ENCODE measurements at regions not wholly inside any gene's neighbourhood (a gene's known extent, or its start where the extent isn't known, plus 50 kb on each side); places are given as distances from the start of the nearest gene placed in this dataset.

GRCh38 chr14:61167642-61168041 lies 113.5 kb downstream of the TMEM30B start:
- WGBS (ENCODE audit: insufficient coverage): 80% methylated on average over 1 of the region's 1 CpG
- Histone ChIP-seq H3K27ac (ENCODE audit: low read length) (no peak overlapping the region), H3K9me3 (no peaks in the 10 kb centered on the region), H3K4me1 (ENCODE audit: control insufficient read depth in 1 of 2, extremely low read depth in 1 of 2, insufficient read depth in 2 of 2, low read length in 2 of 2) (no peaks in the 10 kb centered on the region), H3K36me3 (ENCODE audit: control insufficient read depth in 2 of 2, extremely low read depth in 1 of 2, insufficient read depth in 1 of 2, low read length in 1 of 2) (no peaks in the 10 kb centered on the region), H3K27me3 (replicated peaks in 1 of 2; ENCODE audit: control insufficient read depth in 2 of 2, extremely low read depth in 1 of 2, insufficient read depth in 2 of 2, low read length in 1 of 2) (peaks cover 0 to 2% of the 10 kb centered on the region in 2 experiments), H3K4me3 (ENCODE audit: control insufficient read depth in 1 of 2, extremely low read depth in 1 of 2, low read length in 1 of 2) (no peak overlapping the region)
- ATAC-seq (replicated peaks in 1 of 4) (no peak), DNase-seq (no peak)
- peaks cover 4 to 6% (median 6%) of the 10 kb centered on the region in 3 donors for H3K9me3 Mint-ChIP-seq
- H3K36me3 Mint-ChIP-seq: no peaks in the 10 kb centered on the region
- no peaks in the 10 kb centered on the region for H3K4me1 Mint-ChIP-seq
- no peak overlapping the region for H3K4me3 Mint-ChIP-seq
- H3K27ac Mint-ChIP-seq: no peak overlapping the region
- peaks cover 11 to 14% of the 10 kb centered on the region in 2 donors for H3K27me3 Mint-ChIP-seq
- ChIA-PET POLR2A (no interaction called here), CTCF (interaction anchor here in 1 of 2 donors (0.5 kb wide), 1 partner anchor 17 kb away, joined by 3 read pairs; no protein-coding TSS in a partner anchor)

GRCh38 chr14:61160798-61161197 lies 120.3 kb downstream of the TMEM30B start:
- DNase-seq (no peak), ATAC-seq (replicated peaks in 1 of 4) (no peak)
- POLR2A ChIA-PET: no interaction called here
- Histone ChIP-seq H3K9me3 (no peaks in the 10 kb centered on the region), H3K4me1 (ENCODE audit: control insufficient read depth in 1 of 2, extremely low read depth in 1 of 2, insufficient read depth in 2 of 2, low read length in 2 of 2) (no peaks in the 10 kb centered on the region), H3K27me3 (replicated peaks in 1 of 2; ENCODE audit: control insufficient read depth in 2 of 2, extremely low read depth in 1 of 2, insufficient read depth in 2 of 2, low read length in 1 of 2) (peaks cover 0 to 2% of the 10 kb centered on the region in 2 experiments), H3K27ac (ENCODE audit: low read length) (no peak overlapping the region), H3K4me3 (ENCODE audit: control insufficient read depth in 1 of 2, extremely low read depth in 1 of 2, low read length in 1 of 2) (no peak overlapping the region), H3K36me3 (ENCODE audit: control insufficient read depth in 2 of 2, extremely low read depth in 1 of 2, insufficient read depth in 1 of 2, low read length in 1 of 2) (no peaks in the 10 kb centered on the region)
- H3K27ac Mint-ChIP-seq: no peak overlapping the region
- H3K4me3 Mint-ChIP-seq: no peak overlapping the region
- H3K27me3 Mint-ChIP-seq: peaks cover 24 to 27% of the 10 kb centered on the region in 2 donors
- WGBS (ENCODE audit: insufficient coverage): 86% methylated on average over 1 of the region's 2 CpGs
- no peaks in the 10 kb centered on the region for H3K36me3 Mint-ChIP-seq
- H3K9me3 Mint-ChIP-seq: peaks cover 3 to 6% (median 4%) of the 10 kb centered on the region in 3 donors
- CTCF ChIA-PET: interaction anchor here in 1 of 2 donors (0.6 kb wide), 1 partner anchor 381 kb away, joined by 7 read pairs; no protein-coding TSS in a partner anchor
- H3K4me1 Mint-ChIP-seq: no peaks in the 10 kb centered on the region

GRCh38 chr14:61154641-61155040 lies 126.5 kb downstream of the TMEM30B start:
- POLR2A ChIA-PET: no interaction called here
- H3K36me3 Mint-ChIP-seq: peaks cover 3% of the 10 kb centered on the region

GRCh38 chr14:61153914-61154545 lies 127.1 kb downstream of the TMEM30B start:
- peaks cover 3% of the 10 kb centered on the region for H3K36me3 Mint-ChIP-seq
- peaks cover 0 to 8% of the 10 kb centered on the region in 2 experiments for H3K27me3 ChIP-seq (replicated peaks in 1 of 2; ENCODE audit: control insufficient read depth in 2 of 2, extremely low read depth in 1 of 2, insufficient read depth in 2 of 2, low read length in 1 of 2)
- peaks cover 13 to 26% of the 10 kb centered on the region in 2 donors for H3K27me3 Mint-ChIP-seq
- no peaks in the 10 kb centered on the region for H3K4me1 ChIP-seq (ENCODE audit: control insufficient read depth in 1 of 2, extremely low read depth in 1 of 2, insufficient read depth in 2 of 2, low read length in 2 of 2)
- no peak overlapping the region for H3K27ac ChIP-seq (ENCODE audit: low read length)
- no peak for ATAC-seq (replicated peaks in 1 of 4)
- no peaks in the 10 kb centered on the region for H3K9me3 Mint-ChIP-seq
- no peaks in the 10 kb centered on the region for H3K36me3 ChIP-seq (ENCODE audit: control insufficient read depth in 2 of 2, extremely low read depth in 1 of 2, insufficient read depth in 1 of 2, low read length in 1 of 2)
- H3K4me3 Mint-ChIP-seq: no peak overlapping the region
- POLR2A ChIA-PET: no interaction called here
- DNase-seq: no peak
- H3K9me3 ChIP-seq: no peaks in the 10 kb centered on the region
- CTCF ChIA-PET: interaction anchor here in 1 of 2 donors (0.6 kb wide), 1 partner anchor 528 kb away, joined by 7 read pairs; no protein-coding TSS in a partner anchor
- no peak overlapping the region for H3K27ac Mint-ChIP-seq
- WGBS (ENCODE audit: insufficient coverage): 51% methylated on average over 5 of the region's 8 CpGs
- no peak overlapping the region for H3K4me3 ChIP-seq (ENCODE audit: control insufficient read depth in 1 of 2, extremely low read depth in 1 of 2, low read length in 1 of 2)
- H3K4me1 Mint-ChIP-seq: no peaks in the 10 kb centered on the region

More at GRCh38 chr14:61154641-61155040, 126.5 kb downstream of the TMEM30B start:
- Histone ChIP-seq H3K27me3 (replicated peaks in 1 of 2; ENCODE audit: control insufficient read depth in 2 of 2, extremely low read depth in 1 of 2, insufficient read depth in 2 of 2, low read length in 1 of 2) (peaks cover 0 to 8% of the 10 kb centered on the region in 2 experiments), H3K36me3 (ENCODE audit: control insufficient read depth in 2 of 2, extremely low read depth in 1 of 2, insufficient read depth in 1 of 2, low read length in 1 of 2) (no peaks in the 10 kb centered on the region), H3K27ac (ENCODE audit: low read length) (no peak overlapping the region), H3K9me3 (no peaks in the 10 kb centered on the region), H3K4me3 (ENCODE audit: control insufficient read depth in 1 of 2, extremely low read depth in 1 of 2, low read length in 1 of 2) (no peak overlapping the region), H3K4me1 (ENCODE audit: control insufficient read depth in 1 of 2, extremely low read depth in 1 of 2, insufficient read depth in 2 of 2, low read length in 2 of 2) (no peaks in the 10 kb centered on the region)
- no CpG with 5 or more reads among the region's 2 CpGs for WGBS (ENCODE audit: insufficient coverage)
- no peak overlapping the region for H3K4me3 Mint-ChIP-seq
- ATAC-seq (replicated peaks in 1 of 4) (no peak), DNase-seq (no peak)
- peaks cover 13 to 26% of the 10 kb centered on the region in 2 donors for H3K27me3 Mint-ChIP-seq
- CTCF ChIA-PET: interaction anchor here in 1 of 2 donors (0.6 kb wide), 1 partner anchor 529 kb away, joined by 7 read pairs; no protein-coding TSS in a partner anchor
- H3K9me3 Mint-ChIP-seq: no peaks in the 10 kb centered on the region
- no peak overlapping the region for H3K27ac Mint-ChIP-seq
- H3K4me1 Mint-ChIP-seq: no peaks in the 10 kb centered on the region

- H3K36me3 Mint-ChIP-seq: peaks cover 3% of the 10 kb centered on the region
Measured at GRCh38 chr14:61153431-61153830, 127.7 kb downstream of the TMEM30B start.

GRCh38 chr14:61152851-61153364 lies 128.2 kb downstream of the TMEM30B start:
- Histone ChIP-seq H3K4me3 (ENCODE audit: control insufficient read depth in 1 of 2, extremely low read depth in 1 of 2, low read length in 1 of 2) (no peak overlapping the region), H3K9me3 (no peaks in the 10 kb centered on the region), H3K36me3 (ENCODE audit: control insufficient read depth in 2 of 2, extremely low read depth in 1 of 2, insufficient read depth in 1 of 2, low read length in 1 of 2) (no peaks in the 10 kb centered on the region), H3K4me1 (ENCODE audit: control insufficient read depth in 1 of 2, extremely low read depth in 1 of 2, insufficient read depth in 2 of 2, low read length in 2 of 2) (no peaks in the 10 kb centered on the region), H3K27me3 (replicated peaks in 1 of 2; ENCODE audit: control insufficient read depth in 2 of 2, extremely low read depth in 1 of 2, insufficient read depth in 2 of 2, low read length in 1 of 2) (peaks cover 0 to 10% of the 10 kb centered on the region in 2 experiments), H3K27ac (ENCODE audit: low read length) (no peak overlapping the region)
- H3K4me3 Mint-ChIP-seq: no peak overlapping the region
- peaks cover 15 to 26% of the 10 kb centered on the region in 2 donors for H3K27me3 Mint-ChIP-seq
- H3K27ac Mint-ChIP-seq: no peak overlapping the region
- POLR2A ChIA-PET: no interaction called here
- no peaks in the 10 kb centered on the region for H3K9me3 Mint-ChIP-seq
- CTCF ChIA-PET: no interaction called here
- no peak for DNase-seq
- no peak for ATAC-seq (replicated peaks in 1 of 4)
- 94% methylated on average over 2 of the region's 3 CpGs for WGBS (ENCODE audit: insufficient coverage)
- H3K4me1 Mint-ChIP-seq: no peaks in the 10 kb centered on the region
- peaks cover 3% of the 10 kb centered on the region for H3K36me3 Mint-ChIP-seq

More at GRCh38 chr14:61153431-61153830, 127.7 kb downstream of the TMEM30B start:
- H3K4me3 ChIP-seq (ENCODE audit: control insufficient read depth in 1 of 2, extremely low read depth in 1 of 2, low read length in 1 of 2): no peak overlapping the region
- no peaks in the 10 kb centered on the region for H3K4me1 ChIP-seq (ENCODE audit: control insufficient read depth in 1 of 2, extremely low read depth in 1 of 2, insufficient read depth in 2 of 2, low read length in 2 of 2)
- Mint-ChIP-seq H3K27me3 (peaks cover 15 to 26% of the 10 kb centered on the region in 2 donors), H3K4me1 (no peaks in the 10 kb centered on the region), H3K27ac (no peak overlapping the region), H3K4me3 (no peak overlapping the region), H3K9me3 (no peaks in the 10 kb centered on the region)
- POLR2A ChIA-PET: no interaction called here
- no CpG with 5 or more reads among the region's 3 CpGs for WGBS (ENCODE audit: insufficient coverage)
- CTCF ChIA-PET: no interaction called here
- peaks cover 0 to 10% of the 10 kb centered on the region in 2 experiments for H3K27me3 ChIP-seq (replicated peaks in 1 of 2; ENCODE audit: control insufficient read depth in 2 of 2, extremely low read depth in 1 of 2, insufficient read depth in 2 of 2, low read length in 1 of 2)
- no peaks in the 10 kb centered on the region for H3K9me3 ChIP-seq
- no peak overlapping the region for H3K27ac ChIP-seq (ENCODE audit: low read length)
- DNase-seq (no peak), ATAC-seq (replicated peaks in 1 of 4) (no peak)
- H3K36me3 ChIP-seq (ENCODE audit: control insufficient read depth in 2 of 2, extremely low read depth in 1 of 2, insufficient read depth in 1 of 2, low read length in 1 of 2): no peaks in the 10 kb centered on the region

All from T-cell (primary cell).